Progenitor cell of endocrine pancreas (in vitro differentiated cells): ENCODE measurements at regions not wholly inside any gene's neighbourhood (a gene's known extent, or its start where the extent isn't known, plus 50 kb on each side); places are given as distances from the start of the nearest gene placed in this dataset.
"Not testable (repeated sequence)": the region's sequence is repeated elsewhere in the genome, so short reads cannot be mapped to it uniquely, and the experiment has no call there.

ENCODE experiments used
- DNase-seq: peaks from one replicate; pipeline ENCODE4 v3.0.0; 2021; ENCODE audit warnings: low spot score; ENCODE audit not compliant: unreplicated experiment
- H3K27ac Mint-ChIP-seq: 2 replicates; pipeline ENCODE4 v1.8.0; 2021; ENCODE audit warnings: mild to moderate bottlenecking, moderate library complexity, mixed read lengths
- H3K27me3 Mint-ChIP-seq: 2 replicates; pipeline ENCODE4 v1.8.0; 2021; ENCODE audit warnings: mixed read lengths
- H3K36me3 Mint-ChIP-seq: 2 replicates; pipeline ENCODE4 v1.8.0; 2022; ENCODE audit warnings: mixed read lengths; ENCODE audit not compliant: insufficient read depth
- H3K4me1 Mint-ChIP-seq: 2 replicates; pipeline ENCODE4 v1.8.0; 2021; ENCODE audit warnings: low read depth, mixed read lengths
- H3K4me3 Mint-ChIP-seq: 2 replicates; pipeline ENCODE4 v1.8.0; 2021; ENCODE audit warnings: low read depth, mild to moderate bottlenecking, moderate library complexity, mixed read lengths
- H3K9me3 Mint-ChIP-seq: 2 replicates; pipeline ENCODE4 v1.8.0; 2021; ENCODE audit warnings: low read depth, mixed read lengths
- CTCF ChIP-seq: fragments of 200-600 bp; sonication (generic); IDR thresholded peaks from one replicate; pipeline ENCODE4 v1.5.0; 2021; ENCODE audit warnings: antibody characterized with exemption, mild to moderate bottlenecking; ENCODE audit not compliant: unreplicated experiment

GRCh38 chr10:37488792-37489657, 363.6 kb downstream of the ANKRD30A start:
- no peak for DNase-seq
- Mint-ChIP-seq H3K27ac (no peak overlapping the region), H3K4me3 (no peak overlapping the region), H3K36me3 (peaks cover 1% of the 10 kb centered on the region), H3K27me3 (no peaks in the 10 kb centered on the region), H3K9me3 (peaks cover 20% of the 10 kb centered on the region), H3K4me1 (no peaks in the 10 kb centered on the region)
- TF ChIP-seq CTCF = no peak

- not testable (repeated sequence) for DNase-seq, H3K4me1 Mint-ChIP-seq, H3K36me3 Mint-ChIP-seq, H3K27ac Mint-ChIP-seq, H3K27me3 Mint-ChIP-seq, H3K4me3 Mint-ChIP-seq
- peaks cover 14% of the 10 kb centered on the region for H3K9me3 Mint-ChIP-seq
Observed at GRCh38 chr10:37480596-37480995, 355.2 kb downstream of the ANKRD30A start.

- no peaks in the 10 kb centered on the region for H3K36me3 Mint-ChIP-seq
- TF ChIP-seq CTCF = no peak
- peaks cover 14% of the 10 kb centered on the region for H3K9me3 Mint-ChIP-seq
- H3K27ac Mint-ChIP-seq = no peak overlapping the region
- no peaks in the 10 kb centered on the region for H3K27me3 Mint-ChIP-seq
- no peaks in the 10 kb centered on the region for H3K4me1 Mint-ChIP-seq
- H3K4me3 Mint-ChIP-seq = no peak overlapping the region
- no peak for DNase-seq
Observed at GRCh38 chr10:37479469-37479868, 354.1 kb downstream of the ANKRD30A start.

GRCh38 chr10:37478381-37478780, 353.0 kb downstream of the ANKRD30A start:
- no peaks in the 10 kb centered on the region for H3K27me3 Mint-ChIP-seq
- no peak for DNase-seq
- no peak overlapping the region for H3K27ac Mint-ChIP-seq
- H3K36me3 Mint-ChIP-seq = no peaks in the 10 kb centered on the region
- TF ChIP-seq CTCF = no peak
- no peak overlapping the region for H3K4me3 Mint-ChIP-seq
- H3K9me3 Mint-ChIP-seq = peaks cover 14% of the 10 kb centered on the region
- H3K4me1 Mint-ChIP-seq = no peaks in the 10 kb centered on the region

- Mint-ChIP-seq H3K4me3 (no peak overlapping the region), H3K9me3 (peaks cover 22% of the 10 kb centered on the region), H3K4me1 (no peaks in the 10 kb centered on the region), H3K27me3 (no peaks in the 10 kb centered on the region), H3K36me3 (no peaks in the 10 kb centered on the region), H3K27ac (no peak overlapping the region)
- no peak for TF ChIP-seq CTCF
- DNase-seq = no peak
Observed at GRCh38 chr10:37476285-37476684, 350.9 kb downstream of the ANKRD30A start.

GRCh38 chr10:37474645-37475044, 349.2 kb downstream of the ANKRD30A start:
- no peaks in the 10 kb centered on the region for H3K27me3 Mint-ChIP-seq
- peaks cover 29% of the 10 kb centered on the region for H3K9me3 Mint-ChIP-seq
- TF ChIP-seq CTCF = no peak
- H3K27ac Mint-ChIP-seq = no peak overlapping the region
- no peak overlapping the region for H3K4me3 Mint-ChIP-seq
- no peak for DNase-seq
- H3K36me3 Mint-ChIP-seq = no peaks in the 10 kb centered on the region
- H3K4me1 Mint-ChIP-seq = no peaks in the 10 kb centered on the region
